Endothelial cell of umbilical vein (primary cell): ENCODE measurements at regions not wholly inside any gene's neighbourhood (a gene's known extent, or its start where the extent isn't known, plus 50 kb on each side); places are given as distances from the start of the nearest gene placed in this dataset.
A peak's percentile ranks its signal among the peaks of the same experiment; 100 is the strongest.
"Not testable (repeated sequence)": the region's sequence is repeated elsewhere in the genome, so short reads cannot be mapped to it uniquely, and the experiment has no call there.

ENCODE experiments used
- BruUV-seq: library from RNA; stranded (reverse); fragments of 400-500 nt; replicated peaks from 2 replicates; lab custom pipeline; 2021; lab: Mats Ljungman, UMichigan
- CTCF ChIA-PET: fragments of 300-600, 350-600 bp; sonication (Branson Sonifier 250); formaldehyde crosslinking; loops from one replicate; lab custom pipeline; 2021; ENCODE audit warnings: antibody characterized with exemption, inconsistent platforms; lab: Charles Lee
- POLR2A ChIA-PET: fragments of 300-600, 350-600 bp; sonication (Branson Sonifier 250); formaldehyde crosslinking; loops from one replicate; lab custom pipeline; 2021; ENCODE audit warnings: antibody characterized with exemption, inconsistent platforms; lab: Charles Lee
- DNase-seq: peaks from one replicate; pipeline ENCODE4 v3.0.0-alpha.2; 2011; ENCODE audit warnings: low read depth, low spot score
- FAIRE-seq: peaks from 2 replicates; lab custom pipeline; 2011; peaks lifted over from hg19 to GRCh38; lab: Jason Lieb, UNC
- H2AFZ ChIP-seq: 2 replicates; pipeline ENCODE4 v1.6.0; 2012; ENCODE audit warnings: low read depth, low read length, control low read depth, inconsistent platforms
- H3K27ac ChIP-seq: 2 replicates; pipeline ENCODE4 v1.5.1; 2011; ENCODE audit warnings: low read depth, mild to moderate bottlenecking, control low read depth, low read length, moderate library complexity; ENCODE audit not compliant: insufficient read depth
- H3K27me3 ChIP-seq, 2 experiments: 2 replicates each; pipeline versions ENCODE4 v1.6.0 to v1.6.1; 2011; ENCODE audit warnings: low read length in 2 of 2, mixed read lengths in 1 of 2; ENCODE audit not compliant: control insufficient read depth in 2 of 2, insufficient read depth in 2 of 2
- H3K36me3 ChIP-seq, 2 experiments: 2 replicates in 1 of 2; 3 replicates in 1 of 2; pipeline ENCODE4 v1.5.1; 2011; ENCODE audit warnings: low read length in 2 of 2, mild to moderate bottlenecking in 1 of 2, moderate library complexity in 1 of 2; ENCODE audit not compliant: control insufficient read depth in 2 of 2, insufficient read depth in 2 of 2; ENCODE audit errors: extremely low read depth in 1 of 2
- H3K4me1 ChIP-seq: 3 replicates; pipeline ENCODE4 v1.5.1; 2011; ENCODE audit warnings: mild to moderate bottlenecking, low read length; ENCODE audit not compliant: control insufficient read depth, insufficient read depth; ENCODE audit errors: extremely low read depth
- H3K4me2 ChIP-seq: 2 replicates; pipeline ENCODE4 v1.6.1; 2011; ENCODE audit warnings: low read length, control low read depth, mixed read lengths; ENCODE audit not compliant: insufficient read depth
- H3K4me3 ChIP-seq, 3 experiments: fragments of 200-600 bp in 1 of 3; sonication (generic), shearing (Covaris generic) in 1 of 3; replicated peaks in 1 of 3; 2 replicates each; pipeline ENCODE4 v1.5.1; 2011 to 2016; ENCODE audit warnings: control low read depth in 3 of 3, low read length in 3 of 3, mild to moderate bottlenecking in 2 of 3, inconsistent platforms in 1 of 3, low read depth in 1 of 3, moderate library complexity in 1 of 3; ENCODE audit not compliant: insufficient read depth in 1 of 3
- H3K79me2 ChIP-seq: 2 replicates; pipeline ENCODE4 v1.6.0; 2012; ENCODE audit warnings: low read length, inconsistent platforms; ENCODE audit not compliant: control insufficient read depth, insufficient read depth
- H3K9ac ChIP-seq: replicated peaks from 2 replicates; pipeline ENCODE3; 2011; ENCODE audit warnings: low read length, control low read depth; ENCODE audit not compliant: insufficient read depth; ENCODE audit errors: extremely low read depth
- H3K9me1 ChIP-seq: replicated peaks from 3 replicates; pipeline ENCODE4 v1.6.0; 2011; ENCODE audit warnings: mild to moderate bottlenecking, low read length; ENCODE audit not compliant: control insufficient read depth, insufficient read depth; ENCODE audit errors: extremely low read depth
- H3K9me3 ChIP-seq: replicated peaks from 2 replicates; pipeline ENCODE4 v1.5.1; 2012; ENCODE audit warnings: low read length, inconsistent platforms; ENCODE audit not compliant: control insufficient read depth, insufficient read depth
- H4K20me1 ChIP-seq: replicated peaks from 2 replicates; pipeline ENCODE3; 2011; ENCODE audit warnings: mild to moderate bottlenecking, low read length; ENCODE audit not compliant: control insufficient read depth, insufficient read depth; ENCODE audit errors: extremely low read depth
- CTCF ChIP-seq, 2 donors: IDR thresholded peaks; 1 replicate in 1 of 2; 2 replicates in 1 of 2; pipeline ENCODE4 v1.5.1; 2011; ENCODE audit warnings: low read length in 2 of 2, mild to moderate bottlenecking in 2 of 2, moderate library complexity in 2 of 2, control low read depth in 1 of 2, inconsistent platforms in 1 of 2, low read depth in 1 of 2; ENCODE audit not compliant: insufficient read depth in 1 of 2; ENCODE audit errors: extremely low read depth in 1 of 2
- GATA2 ChIP-seq: IDR thresholded peaks from 2 replicates; pipeline ENCODE4 v1.7.0; 2011; ENCODE audit warnings: low read depth, mild to moderate bottlenecking, moderate library complexity, mixed read lengths, low read length; ENCODE audit not compliant: insufficient read length, insufficient read depth
- dilution Hi-C: fragments of 300-500 bp; cut with MboI; formaldehyde crosslinking; loops from one replicate; pipeline ENCODE4 v1.15.0; 2019; ENCODE audit warnings: low sequenced_read_pairs; ENCODE audit not compliant: extremely low pct_ligation_motif_present
- intact Hi-C: fragments of 100-400 bp; cut with micrococcal nuclease; formaldehyde crosslinking; loops from one replicate; pipeline ENCODE4 v1.10.0; 2022

- Histone ChIP-seq H3K27me3 (no peaks in the 10 kb centered on the region), H3K9ac (no peak overlapping the region), H3K79me2 (no peaks in the 10 kb centered on the region), H3K4me2 (no peak overlapping the region), H3K36me3 (no peaks in the 10 kb centered on the region), H3K9me3 (no peaks in the 10 kb centered on the region), H3K4me3 (no peak overlapping the region), H4K20me1 (no peaks in the 10 kb centered on the region), H3K9me1 (no peaks in the 10 kb centered on the region), H2AFZ (no peak overlapping the region), H3K27ac (no peak overlapping the region), H3K4me1 (no peaks in the 10 kb centered on the region)
- peak; percentile 12 for DNase-seq
- dilution Hi-C loops = no loop called here
- ChIA-PET POLR2A (no interaction called here), CTCF (interaction anchor here (0.8 to 1.1 kb wide), 3 partner anchors 484 to 570 kb away, joined by 3 to 7 read pairs (median 6); no protein-coding TSS in a partner anchor)
- BruUV-seq = no TSS peak
- no peak for FAIRE-seq
- TF ChIP-seq CTCF (IDR thresholded peaks at IDR 0.05; ENCODE audit: extremely low read depth in 1 of 2, insufficient read depth in 1 of 2, low read depth in 1 of 2, low read length in 2 of 2) (peak in 1 of 2 donors; percentile 34), GATA2 (no peak)
- intact Hi-C loops = loop anchor here (1.0 kb wide), 1 partner anchor 484 kb away; no protein-coding TSS in a partner anchor
Measured at GRCh38 chr4:173990126-173990868, 293.2 kb downstream of the FBXO8 start.

GRCh38 chr4:173963523-173963922 is 319.9 kb downstream of the FBXO8 start:
- H3K4me2 ChIP-seq, BruUV-seq, H3K9ac ChIP-seq, dilution Hi-C loops, CTCF ChIA-PET, POLR2A ChIA-PET, H3K4me1 ChIP-seq, DNase-seq, FAIRE-seq, H3K9me3 ChIP-seq, H3K36me3 ChIP-seq, H3K9me1 ChIP-seq, H3K4me3 ChIP-seq, H3K27me3 ChIP-seq, H4K20me1 ChIP-seq, H2AFZ ChIP-seq, H3K27ac ChIP-seq, H3K79me2 ChIP-seq, intact Hi-C loops: not testable (repeated sequence)
